IMR-90 (cell line): ENCODE measurements at regions not wholly inside any gene's neighbourhood (a gene's known extent, or its start where the extent isn't known, plus 50 kb on each side); places are given as distances from the start of the nearest gene placed in this dataset.
A peak's percentile ranks its signal among the peaks of the same experiment; 100 is the strongest.

Experiments used
- ATAC-seq: fragments of 200-7000 bp; cut with Tn5 transposase; 2 replicates; pipeline ENCODE4 v1.9.1; 2020; ENCODE audit warnings: low read depth, mild to moderate bottlenecking, moderate library complexity
- BruUV-seq: library from RNA; stranded (reverse); fragments of 400-500 nt; replicated peaks from 2 replicates; lab custom pipeline; 2021; lab: Mats Ljungman, UMichigan
- CTCF ChIA-PET: fragments of 300-600 bp; formaldehyde crosslinking; extraction: SDS; loops from one replicate; lab custom pipeline; 2021; ENCODE audit warnings: antibody characterized with exemption; lab: Yijun Ruan, JAX
- POLR2A ChIA-PET: fragments of 300-600 bp; sonication (Branson Sonifier 250); formaldehyde crosslinking; loops from one replicate; lab custom pipeline; 2022; ENCODE audit warnings: antibody characterized with exemption; ENCODE audit not compliant: unreplicated experiment; lab: Charles Lee
- DNase-seq: peaks from one replicate; pipeline ENCODE4 v3.0.0; 2013
- H2AFZ ChIP-seq: replicated peaks from 2 replicates; pipeline ENCODE3; 2013; ENCODE audit warnings: low read length, mild to moderate bottlenecking; ENCODE audit not compliant: poor library complexity
- H2AK5ac ChIP-seq: 2 replicates; pipeline ENCODE4 v1.6.1; 2013; ENCODE audit warnings: low read depth, low read length, inconsistent platforms
- H2AK9ac ChIP-seq: replicated peaks from 2 replicates; pipeline ENCODE3; 2013; ENCODE audit warnings: mild to moderate bottlenecking, low read depth, low read length, moderate library complexity; ENCODE audit not compliant: poor library complexity
- H2BK120ac ChIP-seq: 2 replicates; pipeline ENCODE4 v1.6.1; 2013; ENCODE audit warnings: low read depth, low read length, inconsistent platforms
- H2BK15ac ChIP-seq: 3 replicates; pipeline ENCODE4 v1.6.1; 2013; ENCODE audit warnings: low read depth, low read length, inconsistent platforms
- H2BK20ac ChIP-seq: 2 replicates; pipeline ENCODE4 v1.6.1; 2013; ENCODE audit warnings: low read depth, mild to moderate bottlenecking, inconsistent platforms, low read length, moderate library complexity
- H2BK5ac ChIP-seq: 2 replicates; pipeline ENCODE4 v1.6.1; 2013; ENCODE audit warnings: mild to moderate bottlenecking, low read depth, low read length, inconsistent platforms; ENCODE audit not compliant: poor library complexity, severe bottlenecking
- H3K14ac ChIP-seq: replicated peaks from 2 replicates; pipeline ENCODE4 v1.6.1; 2013; ENCODE audit warnings: low read depth, low read length, inconsistent platforms
- H3K18ac ChIP-seq: 2 replicates; pipeline ENCODE4 v1.6.1; 2013; ENCODE audit warnings: low read depth, low read length, control low read depth
- H3K23ac ChIP-seq: 2 replicates; pipeline ENCODE4 v1.6.1; 2013; ENCODE audit warnings: low read depth, low read length, inconsistent platforms
- H3K27ac ChIP-seq: 2 replicates; pipeline ENCODE4 v1.5.1; 2013; ENCODE audit warnings: mild to moderate bottlenecking, control low read depth, low read length; ENCODE audit not compliant: insufficient read depth
- H3K27me3 ChIP-seq: 2 replicates; pipeline ENCODE4 v1.6.1; 2013; ENCODE audit warnings: low read length; ENCODE audit not compliant: control insufficient read depth, insufficient read depth
- H3K36me3 ChIP-seq: 2 replicates; pipeline ENCODE4 v1.6.1; 2013; ENCODE audit warnings: low read length, mixed read lengths; ENCODE audit not compliant: control insufficient read depth, insufficient read depth
- H3K4ac ChIP-seq: 2 replicates; pipeline ENCODE4 v1.6.1; 2013; ENCODE audit warnings: low read depth, low read length, inconsistent platforms
- H3K4me1 ChIP-seq: 2 replicates; pipeline ENCODE4 v1.6.1; 2013; ENCODE audit warnings: low read length, mixed read lengths; ENCODE audit not compliant: control insufficient read depth, insufficient read depth
- H3K4me2 ChIP-seq: 2 replicates; pipeline ENCODE4 v1.6.1; 2013; ENCODE audit warnings: low read depth, mild to moderate bottlenecking, control low read depth, low read length, moderate library complexity
- H3K4me3 ChIP-seq: 2 replicates; pipeline ENCODE4 v1.5.1; 2013; ENCODE audit warnings: low read depth, mild to moderate bottlenecking, control low read depth, low read length, moderate library complexity; ENCODE audit not compliant: insufficient read depth
- H3K56ac ChIP-seq: 2 replicates; pipeline ENCODE4 v1.6.1; 2013; ENCODE audit warnings: low read length, inconsistent platforms; ENCODE audit not compliant: insufficient read depth; ENCODE audit errors: extremely low read depth
- H3K79me1 ChIP-seq, 2 experiments: 2 replicates each; pipeline ENCODE4 v1.6.1; 2013; ENCODE audit warnings: low read length in 2 of 2, inconsistent platforms in 1 of 2, low read depth in 1 of 2
- H3K9ac ChIP-seq: 2 replicates; pipeline ENCODE4 v1.6.1; 2013; ENCODE audit warnings: low read depth, low read length, control low read depth
- H3K9me1 ChIP-seq: 2 replicates; pipeline ENCODE4 v1.6.1; 2013; ENCODE audit warnings: low read length, inconsistent platforms; ENCODE audit not compliant: insufficient read depth
- H3K9me3 ChIP-seq: 2 replicates; pipeline ENCODE4 v1.6.1; 2013; ENCODE audit warnings: low read length; ENCODE audit not compliant: control insufficient read depth, insufficient read depth
- H4K20me1 ChIP-seq: 2 replicates; pipeline ENCODE4 v1.6.1; 2013; ENCODE audit warnings: low read length, inconsistent platforms; ENCODE audit not compliant: insufficient read depth
- H4K5ac ChIP-seq: 2 replicates; pipeline ENCODE4 v1.6.1; 2013; ENCODE audit warnings: mild to moderate bottlenecking, low read depth, low read length, control low read depth
- H4K8ac ChIP-seq, 2 experiments: 2 replicates each; pipeline ENCODE4 v1.6.1; 2013; ENCODE audit warnings: low read depth in 2 of 2, low read length in 2 of 2, control low read depth in 1 of 2, inconsistent platforms in 1 of 2
- H4K91ac ChIP-seq: 2 replicates; pipeline ENCODE4 v1.6.1; 2013; ENCODE audit warnings: low read depth, low read length, inconsistent platforms; ENCODE audit not compliant: insufficient read depth
- BHLHE40 ChIP-seq: fragments of 150-350 bp; IDR thresholded peaks from 2 replicates; pipeline ENCODE4 v1.6.1; 2016; ENCODE audit warnings: mild to moderate bottlenecking, low read depth, low read length
- CHD1 ChIP-seq: IDR thresholded peaks from 2 replicates; pipeline ENCODE4 v1.6.1; 2012; ENCODE audit warnings: low read depth, low read length, improper control_type of control experiment
- ELK1 ChIP-seq: fragments of 150-350 bp; IDR thresholded peaks from 2 replicates; pipeline ENCODE4 v1.6.1; 2016; ENCODE audit warnings: low read depth, mild to moderate bottlenecking, low read length, moderate library complexity, borderline replicate concordance
- FOS ChIP-seq: fragments of 150-350 bp; IDR thresholded peaks from 2 replicates; pipeline ENCODE4 v1.6.1; 2016; ENCODE audit warnings: low read depth, low read length
- MAFK ChIP-seq: IDR thresholded peaks from 2 replicates; pipeline ENCODE4 v1.6.1; 2012; ENCODE audit warnings: low read depth, low read length, improper control_type of control experiment
- MAZ ChIP-seq: IDR thresholded peaks from 2 replicates; pipeline ENCODE4 v1.6.1; 2012; ENCODE audit warnings: low read depth, mild to moderate bottlenecking, low read length, improper control_type of control experiment, moderate library complexity, borderline replicate concordance
- MXI1 ChIP-seq: IDR thresholded peaks from 2 replicates; pipeline ENCODE4 v1.6.1; 2012; ENCODE audit warnings: low read depth, mild to moderate bottlenecking, low read length, moderate library complexity, borderline replicate concordance
- NFE2L2 ChIP-seq: fragments of 150-350 bp; IDR thresholded peaks from 2 replicates; pipeline ENCODE4 v1.6.1; 2016; ENCODE audit warnings: low read depth, mild to moderate bottlenecking, low read length
- POLR2A ChIP-seq: IDR thresholded peaks from 2 replicates; pipeline ENCODE4 v1.6.1; 2012; ENCODE audit warnings: mild to moderate bottlenecking, low read depth, low read length
- RAD21 ChIP-seq: IDR thresholded peaks from 2 replicates; pipeline ENCODE4 v1.6.1; 2012; ENCODE audit warnings: low read length, improper control_type of control experiment
- RCOR1 ChIP-seq: IDR thresholded peaks from 2 replicates; pipeline ENCODE4 v1.6.1; 2012; ENCODE audit warnings: mild to moderate bottlenecking, low read length, improper control_type of control experiment; ENCODE audit not compliant: insufficient replicate concordance
- RFX5 ChIP-seq: IDR thresholded peaks from 2 replicates; pipeline ENCODE4 v1.8.0; 2012; ENCODE audit warnings: low read depth, mild to moderate bottlenecking, low read length, moderate library complexity
- SMC3 ChIP-seq: fragments of 150-350 bp; IDR thresholded peaks from 2 replicates; pipeline ENCODE4 v1.6.1; 2016; ENCODE audit warnings: low read depth, mild to moderate bottlenecking, antibody characterized with exemption, low read length, moderate library complexity
- USF2 ChIP-seq: fragments of 150-350 bp; IDR thresholded peaks from 2 replicates; pipeline ENCODE4 v1.6.1; 2017; ENCODE audit warnings: mild to moderate bottlenecking, antibody characterized with exemption, low read length, low read depth
- WGBS, 2 experiments: methylation state at CpG; one replicate each; pipeline versions ENCODE4 v1.1.5 to v1.1.7; 2013; ENCODE audit warnings: missing lambda C conversion rate in 2 of 2; ENCODE audit not compliant: insufficient read length in 1 of 2; ENCODE audit errors: extremely low coverage in 2 of 2; 5-methylcytosine and 5-hydroxymethylcytosine counted together
- dilution Hi-C: fragments of 300-500 bp; cut with HindIII; formaldehyde crosslinking; loops from one replicate; pipeline ENCODE4 v1.14.3; 2018; ENCODE audit warnings: low sequenced_read_pairs; ENCODE audit not compliant: unreplicated experiment
- in situ Hi-C: fragments of 300-500 bp; cut with MboI; formaldehyde crosslinking; loops from 3 replicates; pipeline ENCODE4 v1.14.3; 2019; ENCODE audit warnings: low sequenced_read_pairs, inconsistent platforms, mixed read lengths
- intact Hi-C: fragments of 100-400 bp; cut with micrococcal nuclease; formaldehyde crosslinking; loops from 2 replicates; pipeline ENCODE4 v1.10.0; 2022
- TF ChIP-seq, protein P1 (sequence below): conservative IDR thresholded peaks from 2 replicates; pipeline ENCODE4 v1.5.1; 2012; ENCODE audit warnings: mild to moderate bottlenecking, low read depth, low read length, improper control_type of control experiment

GRCh38 chr17:79137015-79137788 is 62.6 kb downstream of the ENGASE start:
- Histone ChIP-seq H3K9me3 (no peaks in the 10 kb centered on the region), H3K9me1 (no peaks in the 10 kb centered on the region), H4K5ac (no peak overlapping the region), H3K14ac (no peak overlapping the region), H3K18ac (no peak overlapping the region), H3K4ac (no peak overlapping the region), H2AFZ (peak overlapping the region; percentile 51), H2BK120ac (no peak overlapping the region), H3K56ac (no peak overlapping the region), H4K8ac (no peak overlapping the region), H3K4me1 (no peaks in the 10 kb centered on the region), H3K79me1 (no peaks in the 10 kb centered on the region), H2AK5ac (no peak overlapping the region), H2AK9ac (no peak overlapping the region), H3K23ac (no peak overlapping the region), H3K27me3 (peaks cover 20% of the 10 kb centered on the region; the same call in 1 of the 2 replicates), H3K4me3 (no peak overlapping the region), H3K36me3 (no peaks in the 10 kb centered on the region), H2BK5ac (no peak overlapping the region), H2BK15ac (no peak overlapping the region), H3K4me2 (no peak overlapping the region), H2BK20ac (no peak overlapping the region), H4K91ac (no peak overlapping the region), H4K20me1 (no peaks in the 10 kb centered on the region), H3K9ac (no peak overlapping the region), H3K27ac (no peak overlapping the region)
- intact Hi-C loops: no loop called here
- DNase-seq (no peak), ATAC-seq (no peak)
- CTCF ChIA-PET: no interaction called here
- TF ChIP-seq CHD1 (no peak), NFE2L2 (no peak), RCOR1 (no peak), POLR2A (no peak), FOS (no peak), SMC3 (no peak), MAZ (no peak), MAFK (no peak), BHLHE40 (no peak), MXI1 (no peak), RAD21 (no peak), RFX5 (no peak), USF2 (no peak), ELK1 (no peak)
- TF ChIP-seq, protein P1, sequence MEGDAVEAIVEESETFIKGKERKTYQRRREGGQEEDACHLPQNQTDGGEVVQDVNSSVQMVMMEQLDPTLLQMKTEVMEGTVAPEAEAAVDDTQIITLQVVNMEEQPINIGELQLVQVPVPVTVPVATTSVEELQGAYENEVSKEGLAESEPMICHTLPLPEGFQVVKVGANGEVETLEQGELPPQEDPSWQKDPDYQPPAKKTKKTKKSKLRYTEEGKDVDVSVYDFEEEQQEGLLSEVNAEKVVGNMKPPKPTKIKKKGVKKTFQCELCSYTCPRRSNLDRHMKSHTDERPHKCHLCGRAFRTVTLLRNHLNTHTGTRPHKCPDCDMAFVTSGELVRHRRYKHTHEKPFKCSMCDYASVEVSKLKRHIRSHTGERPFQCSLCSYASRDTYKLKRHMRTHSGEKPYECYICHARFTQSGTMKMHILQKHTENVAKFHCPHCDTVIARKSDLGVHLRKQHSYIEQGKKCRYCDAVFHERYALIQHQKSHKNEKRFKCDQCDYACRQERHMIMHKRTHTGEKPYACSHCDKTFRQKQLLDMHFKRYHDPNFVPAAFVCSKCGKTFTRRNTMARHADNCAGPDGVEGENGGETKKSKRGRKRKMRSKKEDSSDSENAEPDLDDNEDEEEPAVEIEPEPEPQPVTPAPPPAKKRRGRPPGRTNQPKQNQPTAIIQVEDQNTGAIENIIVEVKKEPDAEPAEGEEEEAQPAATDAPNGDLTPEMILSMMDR: no peak
- 60% methylated on average over 6 of the region's 26 CpGs; no CpG with 5 or more reads in 1 of the 2 experiments for WGBS, 2 experiments
- in situ Hi-C loops: no loop called here
- POLR2A ChIA-PET: no interaction called here
- dilution Hi-C loops: no loop called here
- BruUV-seq: no TSS peak
